ENCODE measurements at regions not wholly inside any gene's neighbourhood (a gene's known extent, or its start where the extent isn't known, plus 50 kb on each side); places are given as distances from the start of the nearest gene placed in this dataset.

- no peak for ATAC-seq
- TF ChIP-seq SNAI2 (CRISPR knock-in tag; IDR thresholded peaks at IDR 0.05), result no peak
- TF ChIP-seq ZNF70 (CRISPR knock-in tag; IDR thresholded peaks at IDR 0.05), result no peak
- no peak for TF ChIP-seq RARB (CRISPR knock-in tag; IDR thresholded peaks at IDR 0.05)
- no peak for TF ChIP-seq BACH2 (CRISPR knock-in tag; IDR thresholded peaks at IDR 0.05; ENCODE audit: borderline replicate concordance)
- no peak for TF ChIP-seq TCF4 (CRISPR knock-in tag; IDR thresholded peaks at IDR 0.05; ENCODE audit: borderline replicate concordance)
- TF ChIP-seq ARNTL (CRISPR knock-in tag; IDR thresholded peaks at IDR 0.05; ENCODE audit: borderline replicate concordance, low read depth), result no peak
- TF ChIP-seq ZC3H10 (CRISPR knock-in tag; IDR thresholded peaks at IDR 0.05), result no peak
- TF ChIP-seq, protein P1, sequence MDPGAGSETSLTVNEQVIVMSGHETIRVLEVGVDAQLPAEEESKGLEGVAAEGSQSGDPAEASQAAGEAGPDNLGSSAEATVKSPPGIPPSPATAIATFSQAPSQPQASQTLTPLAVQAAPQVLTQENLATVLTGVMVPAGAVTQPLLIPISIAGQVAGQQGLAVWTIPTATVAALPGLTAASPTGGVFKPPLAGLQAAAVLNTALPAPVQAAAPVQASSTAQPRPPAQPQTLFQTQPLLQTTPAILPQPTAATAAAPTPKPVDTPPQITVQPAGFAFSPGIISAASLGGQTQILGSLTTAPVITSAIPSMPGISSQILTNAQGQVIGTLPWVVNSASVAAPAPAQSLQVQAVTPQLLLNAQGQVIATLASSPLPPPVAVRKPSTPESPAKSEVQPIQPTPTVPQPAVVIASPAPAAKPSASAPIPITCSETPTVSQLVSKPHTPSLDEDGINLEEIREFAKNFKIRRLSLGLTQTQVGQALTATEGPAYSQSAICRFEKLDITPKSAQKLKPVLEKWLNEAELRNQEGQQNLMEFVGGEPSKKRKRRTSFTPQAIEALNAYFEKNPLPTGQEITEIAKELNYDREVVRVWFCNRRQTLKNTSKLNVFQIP (CRISPR knock-in tag; IDR thresholded peaks at IDR 0.05; ENCODE audit: borderline replicate concordance, low read depth), result no peak
Observed at GRCh38 chr12:111170543-111170942, 198.4 kb downstream of the PHETA1 start.

DNA sequence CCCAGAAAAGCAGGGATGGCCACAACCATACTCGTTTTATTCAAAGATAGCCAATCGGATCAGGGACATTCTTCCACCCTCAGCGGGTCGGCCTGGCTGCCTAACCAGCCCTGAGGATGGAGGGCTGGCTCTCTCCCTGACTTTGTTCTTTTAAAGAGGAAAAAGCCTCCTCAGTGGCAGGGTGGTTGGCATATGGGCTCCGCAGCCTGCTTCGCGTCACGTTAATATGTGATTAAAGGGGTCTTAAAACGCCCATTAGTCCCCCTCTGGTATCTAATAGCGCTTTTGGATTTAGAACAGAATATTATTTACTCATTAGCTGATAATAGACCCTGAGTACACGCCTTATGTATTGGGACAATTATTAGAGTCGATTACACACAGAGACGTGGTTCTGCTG lies 199.4 kb downstream of the PHETA1 start:
- no peak for ATAC-seq
- TF ChIP-seq PPARA (CRISPR knock-in tag; IDR thresholded peaks at IDR 0.05; ENCODE audit: borderline replicate concordance) (no peak), TCF4 (CRISPR knock-in tag; IDR thresholded peaks at IDR 0.05; ENCODE audit: borderline replicate concordance) (no peak), CSRNP3 (CRISPR knock-in tag; IDR thresholded peaks at IDR 0.05) (no peak), CSDC2 (CRISPR knock-in tag; IDR thresholded peaks at IDR 0.05) (no peak), ZNF8 (CRISPR knock-in tag; IDR thresholded peaks at IDR 0.05) (no peak), ZFP30 (CRISPR knock-in tag; IDR thresholded peaks at IDR 0.05) (no peak)
- TF ChIP-seq, protein P2, sequence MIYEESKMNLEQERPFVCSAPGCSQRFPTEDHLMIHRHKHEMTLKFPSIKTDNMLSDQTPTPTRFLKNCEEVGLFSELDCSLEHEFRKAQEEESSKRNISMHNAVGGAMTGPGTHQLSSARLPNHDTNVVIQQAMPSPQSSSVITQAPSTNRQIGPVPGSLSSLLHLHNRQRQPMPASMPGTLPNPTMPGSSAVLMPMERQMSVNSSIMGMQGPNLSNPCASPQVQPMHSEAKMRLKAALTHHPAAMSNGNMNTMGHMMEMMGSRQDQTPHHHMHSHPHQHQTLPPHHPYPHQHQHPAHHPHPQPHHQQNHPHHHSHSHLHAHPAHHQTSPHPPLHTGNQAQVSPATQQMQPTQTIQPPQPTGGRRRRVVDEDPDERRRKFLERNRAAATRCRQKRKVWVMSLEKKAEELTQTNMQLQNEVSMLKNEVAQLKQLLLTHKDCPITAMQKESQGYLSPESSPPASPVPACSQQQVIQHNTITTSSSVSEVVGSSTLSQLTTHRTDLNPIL (CRISPR knock-in tag; IDR thresholded peaks at IDR 0.05; ENCODE audit: low read depth), result no peak

GRCh38 chr12:111169032-111169431 lies 199.9 kb downstream of the PHETA1 start:
- no peak for TF ChIP-seq TCF4 (CRISPR knock-in tag; IDR thresholded peaks at IDR 0.05; ENCODE audit: borderline replicate concordance)
- TF ChIP-seq, protein P3, sequence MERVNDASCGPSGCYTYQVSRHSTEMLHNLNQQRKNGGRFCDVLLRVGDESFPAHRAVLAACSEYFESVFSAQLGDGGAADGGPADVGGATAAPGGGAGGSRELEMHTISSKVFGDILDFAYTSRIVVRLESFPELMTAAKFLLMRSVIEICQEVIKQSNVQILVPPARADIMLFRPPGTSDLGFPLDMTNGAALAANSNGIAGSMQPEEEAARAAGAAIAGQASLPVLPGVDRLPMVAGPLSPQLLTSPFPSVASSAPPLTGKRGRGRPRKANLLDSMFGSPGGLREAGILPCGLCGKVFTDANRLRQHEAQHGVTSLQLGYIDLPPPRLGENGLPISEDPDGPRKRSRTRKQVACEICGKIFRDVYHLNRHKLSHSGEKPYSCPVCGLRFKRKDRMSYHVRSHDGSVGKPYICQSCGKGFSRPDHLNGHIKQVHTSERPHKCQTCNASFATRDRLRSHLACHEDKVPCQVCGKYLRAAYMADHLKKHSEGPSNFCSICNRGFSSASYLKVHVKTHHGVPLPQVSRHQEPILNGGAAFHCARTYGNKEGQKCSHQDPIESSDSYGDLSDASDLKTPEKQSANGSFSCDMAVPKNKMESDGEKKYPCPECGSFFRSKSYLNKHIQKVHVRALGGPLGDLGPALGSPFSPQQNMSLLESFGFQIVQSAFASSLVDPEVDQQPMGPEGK (CRISPR knock-in tag; IDR thresholded peaks at IDR 0.05; ENCODE audit: borderline replicate concordance), result no peak
- no peak for TF ChIP-seq CSDC2 (CRISPR knock-in tag; IDR thresholded peaks at IDR 0.05)
- no peak for TF ChIP-seq ISL1 (CRISPR knock-in tag; IDR thresholded peaks at IDR 0.05)
- no peak for TF ChIP-seq ZC3H10 (CRISPR knock-in tag; IDR thresholded peaks at IDR 0.05)
- no peak for TF ChIP-seq ZFP30 (CRISPR knock-in tag; IDR thresholded peaks at IDR 0.05)
- TF ChIP-seq TOX (CRISPR knock-in tag; IDR thresholded peaks at IDR 0.05; ENCODE audit: borderline replicate concordance), result no peak
- TF ChIP-seq RARB (CRISPR knock-in tag; IDR thresholded peaks at IDR 0.05), result no peak
- no peak for TF ChIP-seq ESRRG (CRISPR knock-in tag; IDR thresholded peaks at IDR 0.05)
- TF ChIP-seq BACH2 (CRISPR knock-in tag; IDR thresholded peaks at IDR 0.05; ENCODE audit: borderline replicate concordance), result no peak
- no peak for TF ChIP-seq CSRNP3 (CRISPR knock-in tag; IDR thresholded peaks at IDR 0.05)
- no peak for TF ChIP-seq PPARA (CRISPR knock-in tag; IDR thresholded peaks at IDR 0.05; ENCODE audit: borderline replicate concordance)
- no peak for TF ChIP-seq ARNTL (CRISPR knock-in tag; IDR thresholded peaks at IDR 0.05; ENCODE audit: borderline replicate concordance, low read depth)
- TF ChIP-seq, protein P2 (CRISPR knock-in tag; IDR thresholded peaks at IDR 0.05; ENCODE audit: low read depth), result no peak
- TF ChIP-seq, protein P4, sequence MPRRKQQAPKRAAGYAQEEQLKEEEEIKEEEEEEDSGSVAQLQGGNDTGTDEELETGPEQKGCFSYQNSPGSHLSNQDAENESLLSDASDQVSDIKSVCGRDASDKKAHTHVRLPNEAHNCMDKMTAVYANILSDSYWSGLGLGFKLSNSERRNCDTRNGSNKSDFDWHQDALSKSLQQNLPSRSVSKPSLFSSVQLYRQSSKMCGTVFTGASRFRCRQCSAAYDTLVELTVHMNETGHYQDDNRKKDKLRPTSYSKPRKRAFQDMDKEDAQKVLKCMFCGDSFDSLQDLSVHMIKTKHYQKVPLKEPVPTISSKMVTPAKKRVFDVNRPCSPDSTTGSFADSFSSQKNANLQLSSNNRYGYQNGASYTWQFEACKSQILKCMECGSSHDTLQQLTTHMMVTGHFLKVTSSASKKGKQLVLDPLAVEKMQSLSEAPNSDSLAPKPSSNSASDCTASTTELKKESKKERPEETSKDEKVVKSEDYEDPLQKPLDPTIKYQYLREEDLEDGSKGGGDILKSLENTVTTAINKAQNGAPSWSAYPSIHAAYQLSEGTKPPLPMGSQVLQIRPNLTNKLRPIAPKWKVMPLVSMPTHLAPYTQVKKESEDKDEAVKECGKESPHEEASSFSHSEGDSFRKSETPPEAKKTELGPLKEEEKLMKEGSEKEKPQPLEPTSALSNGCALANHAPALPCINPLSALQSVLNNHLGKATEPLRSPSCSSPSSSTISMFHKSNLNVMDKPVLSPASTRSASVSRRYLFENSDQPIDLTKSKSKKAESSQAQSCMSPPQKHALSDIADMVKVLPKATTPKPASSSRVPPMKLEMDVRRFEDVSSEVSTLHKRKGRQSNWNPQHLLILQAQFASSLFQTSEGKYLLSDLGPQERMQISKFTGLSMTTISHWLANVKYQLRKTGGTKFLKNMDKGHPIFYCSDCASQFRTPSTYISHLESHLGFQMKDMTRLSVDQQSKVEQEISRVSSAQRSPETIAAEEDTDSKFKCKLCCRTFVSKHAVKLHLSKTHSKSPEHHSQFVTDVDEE (CRISPR knock-in tag; IDR thresholded peaks at IDR 0.05), result no peak
- TF ChIP-seq SNAI2 (CRISPR knock-in tag; IDR thresholded peaks at IDR 0.05), result no peak
- no peak for TF ChIP-seq GLIS3 (CRISPR knock-in tag; IDR thresholded peaks at IDR 0.05)
- no peak for TF ChIP-seq OSR1 (CRISPR knock-in tag; IDR thresholded peaks at IDR 0.05)
- no peak for TF ChIP-seq ZNF8 (CRISPR knock-in tag; IDR thresholded peaks at IDR 0.05)
- no peak for TF ChIP-seq ZNF565 (CRISPR knock-in tag; conservative IDR thresholded peaks at IDR 0.05; ENCODE audit: low read depth)
- ATAC-seq, result no peak
